ENCODE measurements at regions not wholly inside any gene's neighbourhood (a gene's known extent, or its start where the extent isn't known, plus 50 kb on each side); places are given as distances from the start of the nearest gene placed in this dataset.

DNA sequence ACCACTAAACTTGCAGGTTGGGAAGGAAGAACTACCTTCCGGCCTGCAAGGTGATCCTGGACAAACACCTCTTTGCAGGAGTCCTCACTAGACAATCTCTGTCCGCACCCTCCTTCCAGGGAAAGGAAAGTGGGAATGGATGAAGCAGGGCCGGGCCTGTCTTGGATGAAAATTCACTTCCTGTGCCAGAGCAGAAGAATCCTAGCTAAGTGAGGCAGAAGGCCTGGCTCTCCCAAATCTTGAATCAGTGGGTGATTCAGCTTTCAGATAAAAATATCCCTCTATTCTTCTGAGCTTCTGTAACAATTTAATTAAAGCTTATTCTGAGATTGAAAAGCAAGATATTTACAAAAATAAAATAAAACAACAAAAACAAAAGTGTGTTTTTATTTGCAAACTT lies 281.9 kb upstream of the TLE4 start:
- no peak for TF ChIP-seq EZH2phosphoT487 (IDR thresholded peaks at IDR 0.05; ENCODE audit: low read depth)
- TF ChIP-seq, protein P1, sequence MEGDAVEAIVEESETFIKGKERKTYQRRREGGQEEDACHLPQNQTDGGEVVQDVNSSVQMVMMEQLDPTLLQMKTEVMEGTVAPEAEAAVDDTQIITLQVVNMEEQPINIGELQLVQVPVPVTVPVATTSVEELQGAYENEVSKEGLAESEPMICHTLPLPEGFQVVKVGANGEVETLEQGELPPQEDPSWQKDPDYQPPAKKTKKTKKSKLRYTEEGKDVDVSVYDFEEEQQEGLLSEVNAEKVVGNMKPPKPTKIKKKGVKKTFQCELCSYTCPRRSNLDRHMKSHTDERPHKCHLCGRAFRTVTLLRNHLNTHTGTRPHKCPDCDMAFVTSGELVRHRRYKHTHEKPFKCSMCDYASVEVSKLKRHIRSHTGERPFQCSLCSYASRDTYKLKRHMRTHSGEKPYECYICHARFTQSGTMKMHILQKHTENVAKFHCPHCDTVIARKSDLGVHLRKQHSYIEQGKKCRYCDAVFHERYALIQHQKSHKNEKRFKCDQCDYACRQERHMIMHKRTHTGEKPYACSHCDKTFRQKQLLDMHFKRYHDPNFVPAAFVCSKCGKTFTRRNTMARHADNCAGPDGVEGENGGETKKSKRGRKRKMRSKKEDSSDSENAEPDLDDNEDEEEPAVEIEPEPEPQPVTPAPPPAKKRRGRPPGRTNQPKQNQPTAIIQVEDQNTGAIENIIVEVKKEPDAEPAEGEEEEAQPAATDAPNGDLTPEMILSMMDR (IDR thresholded peaks at IDR 0.05; ENCODE audit: low read depth, low read length) = no peak
- Histone ChIP-seq H3K4me2 (ENCODE audit: low read length) (no peak overlapping the region), H4K20me1 (ENCODE audit: insufficient read depth, low read length) (no peaks in the 10 kb centered on the region), H2AFZ (ENCODE audit: low read depth, low read length) (no peak overlapping the region), H3K27ac (ENCODE audit: low read length) (no peak overlapping the region), H3K9ac (ENCODE audit: low read length) (no peak overlapping the region), H3K27me3 (ENCODE audit: low read depth, low read length) (no peaks in the 10 kb centered on the region), H3K79me2 (ENCODE audit: low read length) (no peaks in the 10 kb centered on the region), H3K9me3 (ENCODE audit: insufficient read depth, low read length) (no peaks in the 10 kb centered on the region), H3K4me1 (ENCODE audit: low read length) (no peaks in the 10 kb centered on the region), H3K36me3 (replicated peaks; ENCODE audit: low read depth, low read length) (no peaks in the 10 kb centered on the region), H3K4me3 (ENCODE audit: low read length) (no peak overlapping the region)

DNA sequence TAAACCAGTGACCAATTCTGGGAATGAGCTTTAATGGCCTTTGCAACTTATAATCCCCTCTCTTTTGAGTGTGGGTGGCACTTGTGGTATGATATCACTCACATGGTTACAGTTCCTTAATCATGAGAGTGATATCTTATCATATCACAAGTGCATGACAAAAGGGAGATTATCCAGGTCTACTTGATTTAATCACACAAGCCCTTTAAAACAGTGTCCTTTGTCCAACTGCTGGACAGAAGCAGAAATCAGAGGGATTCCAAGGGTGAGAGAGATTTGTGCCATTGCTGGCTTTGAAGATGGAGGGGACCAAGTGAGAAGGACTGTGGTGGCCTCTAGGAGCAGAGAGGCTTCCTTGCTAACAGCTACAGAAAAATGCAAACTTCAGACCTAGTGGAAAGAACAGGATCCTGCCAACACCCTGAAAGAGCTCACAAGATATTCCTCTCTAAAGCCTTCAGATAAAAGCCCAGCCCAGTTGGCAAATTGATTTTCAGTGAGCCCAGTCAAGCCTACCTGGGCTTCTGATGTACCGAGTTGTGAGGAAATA lies 279.0 kb upstream of the TLE4 start:
- no peak overlapping the region for H3K9ac ChIP-seq (ENCODE audit: low read length)
- H2AFZ ChIP-seq (ENCODE audit: low read depth, low read length) = no peak overlapping the region
- no peak overlapping the region for H3K27ac ChIP-seq (ENCODE audit: low read length)
- H3K9me3 ChIP-seq (ENCODE audit: insufficient read depth, low read length) = no peaks in the 10 kb centered on the region
- H3K36me3 ChIP-seq (replicated peaks; ENCODE audit: low read depth, low read length) = no peaks in the 10 kb centered on the region
- no peaks in the 10 kb centered on the region for H3K27me3 ChIP-seq (ENCODE audit: low read depth, low read length)
- TF ChIP-seq EZH2phosphoT487 (IDR thresholded peaks at IDR 0.05; ENCODE audit: low read depth) = no peak
- TF ChIP-seq, protein P1 (IDR thresholded peaks at IDR 0.05; ENCODE audit: low read depth, low read length) = 0 out of 2 replicates have a peak, but pooled peaks have one; percentile 15
- H4K20me1 ChIP-seq (ENCODE audit: insufficient read depth, low read length) = no peaks in the 10 kb centered on the region
- H3K4me1 ChIP-seq (ENCODE audit: low read length) = no peaks in the 10 kb centered on the region
- no peak overlapping the region for H3K4me3 ChIP-seq (ENCODE audit: low read length)
- no peaks in the 10 kb centered on the region for H3K79me2 ChIP-seq (ENCODE audit: low read length)
- H3K4me2 ChIP-seq (ENCODE audit: low read length) = no peak overlapping the region

DNA sequence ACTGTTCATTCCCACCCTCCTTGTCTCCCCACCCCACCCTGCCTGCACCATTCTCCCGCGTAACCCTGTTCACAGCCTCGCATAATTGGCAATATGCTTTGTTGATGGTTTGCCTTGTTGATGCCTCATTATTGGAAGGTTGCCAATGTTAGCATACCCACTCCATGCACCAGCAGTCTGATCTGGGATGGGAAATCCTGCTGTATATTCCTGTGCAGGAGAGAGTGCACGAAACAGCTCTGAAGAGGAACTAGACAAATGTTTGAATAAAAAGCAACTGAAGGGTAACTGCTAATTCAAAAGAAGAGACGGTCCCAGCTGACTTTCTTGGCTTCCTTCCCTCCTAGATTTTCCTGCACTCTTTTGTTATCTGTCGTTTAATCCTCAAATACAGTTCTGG lies 271.7 kb upstream of the TLE4 start:
- Histone ChIP-seq H3K27ac (ENCODE audit: low read length) (no peak overlapping the region), H3K27me3 (ENCODE audit: low read depth, low read length) (peaks cover 21% of the 10 kb centered on the region), H3K36me3 (replicated peaks; ENCODE audit: low read depth, low read length) (no peaks in the 10 kb centered on the region), H3K4me2 (ENCODE audit: low read length) (no peak overlapping the region), H3K9ac (ENCODE audit: low read length) (no peak overlapping the region), H4K20me1 (ENCODE audit: insufficient read depth, low read length) (no peaks in the 10 kb centered on the region), H3K4me1 (ENCODE audit: low read length) (no peaks in the 10 kb centered on the region; the same call in 1 of the 2 replicates), H3K79me2 (ENCODE audit: low read length) (no peaks in the 10 kb centered on the region), H3K4me3 (ENCODE audit: low read length) (no peak overlapping the region), H2AFZ (ENCODE audit: low read depth, low read length) (no peak overlapping the region), H3K9me3 (ENCODE audit: insufficient read depth, low read length) (no peaks in the 10 kb centered on the region)
- TF ChIP-seq, protein P1 (IDR thresholded peaks at IDR 0.05; ENCODE audit: low read depth, low read length) = no peak
- no peak for TF ChIP-seq EZH2phosphoT487 (IDR thresholded peaks at IDR 0.05; ENCODE audit: low read depth)

DNA sequence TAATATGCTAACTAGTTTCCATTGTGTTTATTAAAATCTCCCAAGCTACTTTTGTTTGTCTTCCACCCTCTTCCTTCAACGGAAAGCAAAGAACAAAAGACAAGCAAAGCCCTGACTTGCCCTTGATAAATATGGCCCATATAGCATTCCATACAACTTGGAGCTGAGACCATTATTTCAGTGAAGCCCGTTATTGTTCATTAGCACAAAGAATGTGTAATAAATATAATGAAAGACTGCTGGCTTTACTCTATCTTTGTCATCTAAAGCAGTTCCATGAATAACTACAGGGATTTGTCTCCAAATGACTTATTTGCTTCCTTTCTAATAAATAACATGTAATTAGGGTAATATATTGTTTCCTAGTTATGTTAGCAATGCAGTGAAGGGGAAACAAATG lies 270.7 kb upstream of the TLE4 start:
- TF ChIP-seq, protein P1 (IDR thresholded peaks at IDR 0.05; ENCODE audit: low read depth, low read length) = no peak
- no peak for TF ChIP-seq EZH2phosphoT487 (IDR thresholded peaks at IDR 0.05; ENCODE audit: low read depth)
- H3K4me1 ChIP-seq (ENCODE audit: low read length) = no peaks in the 10 kb centered on the region; the same call in 1 of the 2 replicates
- H3K36me3 ChIP-seq (replicated peaks; ENCODE audit: low read depth, low read length) = no peaks in the 10 kb centered on the region
- no peak overlapping the region for H3K4me3 ChIP-seq (ENCODE audit: low read length)
- no peak overlapping the region for H3K4me2 ChIP-seq (ENCODE audit: low read length)
- peaks cover 21% of the 10 kb centered on the region for H3K27me3 ChIP-seq (ENCODE audit: low read depth, low read length)
- no peak overlapping the region for H3K9ac ChIP-seq (ENCODE audit: low read length)
- H3K79me2 ChIP-seq (ENCODE audit: low read length) = no peaks in the 10 kb centered on the region
- H3K27ac ChIP-seq (ENCODE audit: low read length) = no peak overlapping the region
- no peak overlapping the region for H2AFZ ChIP-seq (ENCODE audit: low read depth, low read length)
- no peaks in the 10 kb centered on the region for H3K9me3 ChIP-seq (ENCODE audit: insufficient read depth, low read length)
- no peaks in the 10 kb centered on the region for H4K20me1 ChIP-seq (ENCODE audit: insufficient read depth, low read length)
